ENCODE measurements at regions not wholly inside any gene's neighbourhood (a gene's known extent, or its start where the extent isn't known, plus 50 kb on each side); places are given as distances from the start of the nearest gene placed in this dataset.
"Not testable (repeated sequence)": the region's sequence is repeated elsewhere in the genome, so short reads cannot be mapped to it uniquely, and the experiment has no call there.

DNA sequence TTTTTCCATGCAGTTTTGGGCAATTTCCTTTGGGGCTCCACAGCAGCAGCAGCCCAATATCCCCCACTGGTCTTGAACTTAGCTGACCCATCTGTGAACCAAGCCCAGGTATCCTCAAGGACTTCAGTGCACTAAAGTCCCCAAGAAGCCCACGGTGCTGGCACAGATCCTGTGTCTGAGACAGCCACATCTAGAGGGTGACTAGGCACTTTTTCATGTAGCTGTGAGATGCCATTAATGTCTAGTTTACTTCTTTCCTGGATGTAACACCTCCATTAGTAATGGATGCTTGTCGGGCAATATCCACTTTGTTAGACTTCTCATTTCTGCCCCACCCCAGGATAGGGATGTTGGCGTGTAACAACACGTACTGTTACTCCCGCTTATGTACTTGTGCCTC is 117.9 kb downstream of the GPCPD1 start:
- no peak for FAIRE-seq

GRCh38 chr20:5491455-5491854 is 119.4 kb downstream of the GPCPD1 start:
- no peak for FAIRE-seq

- no peak for FAIRE-seq
These were observed 121.2 kb downstream of the GPCPD1 start for GRCh38 chr20:5489601-5490000.

GRCh38 chr20:5488823-5489222 is 122.0 kb downstream of the GPCPD1 start:
- no peak for FAIRE-seq

DNA sequence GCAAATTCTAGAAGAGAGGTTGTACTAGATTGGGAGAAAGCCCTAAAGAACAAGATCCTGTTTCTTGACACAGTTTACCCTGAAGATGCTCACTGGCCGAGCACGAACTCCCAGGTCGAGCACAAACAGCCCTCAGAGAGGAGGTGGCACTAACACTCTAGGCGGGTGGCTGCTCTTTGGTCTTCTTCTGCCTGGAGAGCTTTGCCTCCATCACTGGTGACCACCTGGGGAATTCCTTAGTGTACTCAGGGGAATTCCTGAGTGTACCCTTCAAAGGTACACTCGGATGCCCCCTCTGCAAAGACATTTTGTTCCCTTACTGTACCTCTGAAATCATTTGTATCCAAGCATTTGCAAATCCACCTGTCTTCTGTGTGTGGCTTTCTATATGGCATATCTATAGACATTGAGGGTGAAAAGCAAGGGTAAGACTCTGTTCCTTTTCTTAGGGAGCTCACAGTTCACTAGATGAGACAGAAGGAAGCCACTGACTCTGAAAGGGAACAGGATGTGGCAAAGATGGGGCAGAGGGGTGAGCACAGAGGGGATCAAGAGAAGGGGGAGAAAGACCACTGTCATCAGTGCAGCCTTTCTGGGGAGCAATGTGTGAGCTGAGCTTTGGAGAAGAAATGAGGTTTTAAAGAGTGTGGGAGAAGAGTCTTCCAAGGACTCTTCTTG is 124.3 kb downstream of the GPCPD1 start:
- no peak for FAIRE-seq

DNA sequence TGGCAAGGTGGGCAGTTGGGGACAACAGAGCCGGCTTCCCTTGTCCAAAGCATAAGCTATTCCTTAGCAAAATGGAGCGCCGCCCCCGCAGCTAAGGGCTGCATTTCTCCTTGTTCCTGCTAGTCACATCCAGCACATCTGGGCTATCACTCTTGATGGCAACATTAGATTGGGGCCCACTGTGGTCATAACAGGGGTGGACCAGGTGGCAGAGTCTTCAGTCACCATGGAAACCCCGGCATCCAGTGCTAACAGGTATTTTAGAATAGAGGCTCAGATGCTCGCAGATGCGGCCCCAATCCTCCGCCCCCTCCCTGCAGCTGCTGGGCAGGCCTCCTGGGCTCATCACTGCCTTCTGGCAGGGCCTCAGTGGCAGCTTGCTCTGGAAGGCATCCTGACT is 125.9 kb downstream of the GPCPD1 start:
- FAIRE-seq = no peak

GRCh38 chr20:5484346-5484745 is 126.5 kb downstream of the GPCPD1 start:
- no peak for FAIRE-seq

DNA sequence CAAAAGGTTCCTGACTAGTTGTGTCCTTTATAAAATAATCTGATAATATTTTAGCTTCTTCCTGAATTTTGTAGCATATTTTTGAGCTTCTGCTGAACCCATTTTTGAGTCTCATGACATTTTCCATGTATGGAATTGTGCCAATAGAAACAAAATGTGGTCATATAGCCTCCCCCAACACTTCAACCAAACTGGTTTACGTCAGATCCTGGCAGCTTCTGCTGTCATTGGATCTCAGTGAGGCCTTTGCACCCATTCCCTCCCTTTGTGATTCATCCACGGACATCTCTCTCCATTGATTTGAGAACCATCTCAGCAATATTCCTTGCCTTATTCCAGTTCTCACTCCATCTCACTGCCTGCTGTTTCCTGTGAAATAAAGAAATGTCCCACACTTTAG is 128.0 kb downstream of the GPCPD1 start:
- no peak for FAIRE-seq

DNA sequence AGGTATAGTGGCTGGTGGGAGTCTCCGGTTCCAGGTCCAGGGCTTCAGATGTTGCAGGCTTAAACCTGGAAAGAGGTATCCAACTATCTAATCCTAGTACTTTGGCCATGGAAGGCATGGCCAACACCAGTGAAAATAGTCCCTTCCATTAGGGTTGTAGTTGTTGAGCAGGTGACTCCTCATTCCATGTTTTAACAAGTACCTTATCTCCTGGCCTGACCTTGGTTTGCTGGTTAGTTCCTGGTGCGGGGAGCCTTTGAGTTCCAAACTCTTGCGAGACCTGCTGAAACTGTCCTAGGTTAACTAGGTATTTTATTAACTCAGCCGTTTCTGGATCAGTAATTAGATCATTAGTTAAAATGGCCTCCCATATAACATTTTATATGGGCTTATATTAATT is 128.9 kb downstream of the GPCPD1 start:
- FAIRE-seq = no peak

- FAIRE-seq = no peak
These were observed 129.8 kb downstream of the GPCPD1 start for GRCh38 chr20:5480824-5481600.

- FAIRE-seq = no peak
These were observed 135.9 kb downstream of the GPCPD1 start for GRCh38 chr20:5474646-5475550.

- not testable (repeated sequence) for FAIRE-seq
These were observed 138.9 kb downstream of the GPCPD1 start for GRCh38 chr20:5471866-5472265.

DNA sequence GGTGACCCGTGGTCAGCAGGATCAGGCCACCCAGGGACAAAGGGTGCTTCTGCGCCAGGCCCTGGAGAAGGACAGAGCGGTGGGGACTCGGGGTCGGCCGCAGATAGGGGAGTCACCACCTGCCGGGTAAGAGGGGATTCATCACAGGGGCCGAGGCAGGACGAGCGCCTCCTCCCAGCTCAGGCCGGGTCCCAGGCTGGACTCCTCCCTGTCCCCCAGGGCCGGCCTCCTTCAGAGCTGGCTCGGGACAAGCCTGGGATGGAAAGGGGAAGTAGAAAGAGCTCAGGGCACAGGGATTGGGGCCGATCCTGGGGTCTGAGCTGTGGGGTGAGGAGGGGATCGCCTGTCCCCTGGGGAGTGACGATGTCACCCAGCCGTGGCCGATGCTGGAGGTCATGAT is 139.4 kb downstream of the GPCPD1 start:
- FAIRE-seq = no peak

- no peak for FAIRE-seq
These were observed 139.9 kb downstream of the GPCPD1 start for GRCh38 chr20:5470943-5471342.

GRCh38 chr20:5470458-5470857 is 140.3 kb downstream of the GPCPD1 start:
- FAIRE-seq = no peak

DNA sequence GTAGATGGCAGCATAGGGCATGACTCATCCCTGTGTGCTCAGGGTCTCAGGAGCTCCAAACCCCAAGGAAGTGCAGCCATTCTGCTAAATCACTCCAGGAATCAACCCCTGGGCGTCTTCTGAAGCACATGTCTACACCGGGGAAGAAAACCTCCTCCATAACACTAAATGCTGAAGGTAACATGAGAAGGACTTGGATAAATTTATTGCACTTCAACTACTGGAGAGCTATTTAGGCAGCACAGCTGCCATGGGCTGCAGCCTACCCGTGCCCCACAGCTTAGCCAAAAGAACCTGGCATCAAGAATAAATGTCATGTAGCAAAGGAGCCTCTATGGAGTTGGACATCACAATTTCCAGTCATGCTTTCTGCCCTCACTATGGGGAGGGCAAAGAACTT is 141.7 kb downstream of the GPCPD1 start:
- no peak for FAIRE-seq

DNA sequence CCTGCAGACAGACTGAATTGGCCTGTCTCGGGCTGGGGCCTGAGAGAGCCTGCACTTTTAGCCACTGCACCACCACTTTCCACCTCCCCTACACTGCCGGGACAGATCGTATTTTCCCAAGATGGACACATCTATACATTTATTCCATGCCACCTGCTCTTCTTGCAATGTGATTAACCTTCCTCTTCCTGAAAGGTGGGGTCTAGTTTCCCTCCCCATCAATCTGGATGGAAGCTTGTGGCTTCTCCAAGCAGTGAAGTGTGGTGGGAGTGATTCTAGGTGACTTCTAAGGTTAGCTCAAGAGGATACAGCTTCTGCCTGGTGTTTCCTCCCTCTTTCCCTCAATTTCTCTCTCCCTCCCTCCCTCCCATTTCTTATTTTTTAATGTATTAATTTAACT is 143.7 kb downstream of the GPCPD1 start:
- no peak for FAIRE-seq

DNA sequence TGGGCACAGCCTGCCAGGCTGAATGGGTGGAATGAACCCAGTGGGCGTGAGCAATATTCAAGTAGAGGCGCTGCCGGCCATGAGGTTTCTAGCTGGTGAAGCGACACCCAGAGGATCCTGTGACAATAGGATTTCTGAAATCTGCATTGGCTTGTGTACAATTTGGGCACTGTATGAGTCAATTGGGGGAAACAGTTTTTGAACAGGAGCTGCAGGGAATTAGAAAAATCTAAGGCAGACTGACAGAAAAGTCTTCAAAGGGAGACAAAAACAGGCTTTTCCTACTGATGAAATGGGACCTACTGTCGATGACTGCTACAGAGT is 145.2 kb downstream of the GPCPD1 start:
- FAIRE-seq = no peak

- FAIRE-seq = no peak
These were observed 145.8 kb downstream of the GPCPD1 start for GRCh38 chr20:5464901-5465603.

DNA sequence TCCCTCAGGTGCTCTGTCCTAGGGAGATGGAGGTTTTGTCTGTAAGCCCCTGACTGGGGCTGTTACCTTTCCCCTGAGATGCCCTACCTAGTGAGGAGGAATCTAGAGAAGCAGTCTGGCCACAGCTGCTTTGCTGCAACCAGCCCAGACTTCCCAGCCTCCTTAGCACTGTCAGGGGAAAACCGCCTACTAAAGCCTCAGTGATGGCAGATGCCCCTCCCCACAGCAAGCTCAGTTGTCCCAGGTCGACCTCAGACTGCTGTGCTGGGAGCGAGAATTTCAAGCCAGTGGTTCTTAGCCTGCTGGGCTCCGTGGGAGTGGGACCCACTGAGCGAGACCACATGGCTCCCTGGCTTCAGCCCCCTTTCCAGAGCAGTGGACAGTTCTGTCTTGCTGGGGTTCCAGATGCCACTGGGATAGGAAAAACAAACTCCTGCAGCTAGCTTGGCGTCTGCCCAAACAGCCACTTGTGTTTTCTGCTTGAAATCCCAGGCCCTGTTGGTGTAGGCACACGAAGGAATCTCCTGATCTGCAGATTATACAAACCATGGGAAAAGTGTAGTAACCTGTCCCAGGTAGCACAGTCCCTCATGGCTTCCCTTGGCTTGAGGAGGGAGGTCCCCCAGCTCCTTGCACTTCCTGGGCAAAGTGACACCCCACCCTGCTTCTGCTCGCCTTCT is 146.4 kb upstream of the PROKR2 start:
- FAIRE-seq = no peak

DNA sequence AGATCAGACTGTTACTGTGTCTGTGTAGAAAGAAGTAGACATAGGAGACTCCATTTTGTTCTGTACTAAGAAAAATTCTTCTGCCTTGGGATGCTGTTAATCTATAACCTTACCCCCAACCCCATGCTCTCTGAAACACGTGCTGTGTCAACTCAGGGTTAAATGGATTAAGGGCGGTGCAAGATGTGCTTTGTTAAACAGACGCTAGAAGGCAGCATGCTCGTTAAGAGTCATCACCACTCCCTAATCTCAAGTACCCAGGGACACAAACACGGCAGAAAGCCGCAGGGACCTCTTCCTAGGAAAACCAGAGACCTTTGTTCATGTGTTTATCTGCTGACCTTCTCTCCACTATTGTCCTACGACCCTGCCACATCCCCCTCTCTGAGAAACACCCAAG is 137.0 kb upstream of the PROKR2 start:
- not testable (repeated sequence) for FAIRE-seq

DNA sequence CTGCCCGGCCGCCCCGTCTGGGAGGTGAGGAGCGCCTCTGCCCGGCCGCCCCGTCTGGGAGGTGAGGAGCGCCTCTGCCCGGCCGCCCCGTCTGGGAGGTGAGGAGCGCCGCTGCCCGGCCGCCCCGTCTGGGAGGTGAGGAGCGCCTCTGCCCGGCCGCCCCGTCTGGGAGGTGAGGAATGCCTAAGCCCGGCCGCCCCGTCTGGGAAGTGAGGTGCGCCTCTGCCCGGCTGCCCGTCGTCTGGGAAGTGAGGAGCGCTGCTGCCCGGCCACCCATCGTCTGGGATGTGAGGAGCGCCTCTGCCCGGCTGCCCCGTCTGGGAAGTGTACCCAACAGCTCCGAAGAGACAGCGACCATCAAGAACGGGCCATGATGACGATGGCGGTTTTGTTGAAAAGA is 136.6 kb upstream of the PROKR2 start:
- not testable (repeated sequence) for FAIRE-seq

Measured in G401.6 (cell line).